GM18520 (cell line): ENCODE measurements at regions not wholly inside any gene's neighbourhood (a gene's known extent, or its start where the extent isn't known, plus 50 kb on each side); places are given as distances from the start of the nearest gene placed in this dataset.
"Not testable (repeated sequence)": the region's sequence is repeated elsewhere in the genome, so short reads cannot be mapped to it uniquely, and the experiment has no call there.

Source experiments
- ATAC-seq: cut with Tn5 transposase; IDR thresholded peaks from one replicate; pipeline ENCODE4 v1.9.1; 2021; ENCODE audit not compliant: unreplicated experiment

- no peak for ATAC-seq
Observed at GRCh38 chr7:149683181-149683580, 90.2 kb downstream of the ZNF467 start.

GRCh38 chr7:149682038-149682437, 91.3 kb downstream of the ZNF467 start:
- ATAC-seq, result no peak

- ATAC-seq, result no peak
Observed at GRCh38 chr7:149681274-149681673, 92.1 kb downstream of the ZNF467 start.

- ATAC-seq, result no peak
Observed at GRCh38 chr7:149680331-149681025, 92.9 kb downstream of the ZNF467 start.

- ATAC-seq, result not testable (repeated sequence)
Observed at GRCh38 chr7:149674728-149675385, 98.5 kb downstream of the ZNF467 start.

GRCh38 chr7:149673006-149673405, 100.4 kb downstream of the ZNF467 start:
- no peak for ATAC-seq

- ATAC-seq, result no peak
Observed at GRCh38 chr7:149670288-149670687, 103.1 kb downstream of the ZNF467 start.

GRCh38 chr7:149669121-149669818, 104.1 kb downstream of the ZNF467 start:
- no peak for ATAC-seq

- no peak for ATAC-seq
Observed at GRCh38 chr7:149666360-149666945, 106.9 kb downstream of the ZNF467 start.

- not testable (repeated sequence) for ATAC-seq
Observed at GRCh38 chr7:149665618-149666017, 107.8 kb downstream of the ZNF467 start.

GRCh38 chr7:149664666-149665065, 108.7 kb downstream of the ZNF467 start:
- no peak for ATAC-seq

- ATAC-seq, result no peak
Observed at GRCh38 chr7:149664176-149664575, 109.2 kb downstream of the ZNF467 start.

GRCh38 chr7:149662591-149663095, 110.7 kb downstream of the ZNF467 start:
- ATAC-seq, result peak; percentile 73

- no peak for ATAC-seq
Observed at GRCh38 chr7:149655784-149656183, 117.6 kb downstream of the ZNF467 start.

GRCh38 chr7:149654588-149654987, 118.8 kb downstream of the ZNF467 start:
- no peak for ATAC-seq

GRCh38 chr7:149650190-149650589, 123.2 kb downstream of the ZNF467 start:
- ATAC-seq, result not testable (repeated sequence)

- ATAC-seq, result no peak
Observed at GRCh38 chr7:149644754-149645153, 128.6 kb downstream of the ZNF467 start.

GRCh38 chr7:149642589-149642988, 130.8 kb downstream of the ZNF467 start:
- ATAC-seq, result no peak

- ATAC-seq, result no peak
Observed at GRCh38 chr7:149638566-149639320, 134.6 kb downstream of the ZNF467 start.

- ATAC-seq, result no peak
Observed at GRCh38 chr7:149637911-149638565, 135.3 kb downstream of the ZNF467 start.
